ENCODE measurements at regions not wholly inside any gene's neighbourhood (a gene's known extent, or its start where the extent isn't known, plus 50 kb on each side); places are given as distances from the start of the nearest gene placed in this dataset.

GRCh38 chr10:94239696-94240095 is 123.0 kb downstream of the NOC3L start:
- no peak for TF ChIP-seq CTCF (IDR thresholded peaks at IDR 0.05)
- no peak for TF ChIP-seq POLR2A (IDR thresholded peaks at IDR 0.05)
